ENCODE measurements at regions not wholly inside any gene's neighbourhood (a gene's known extent, or its start where the extent isn't known, plus 50 kb on each side); places are given as distances from the start of the nearest gene placed in this dataset.

- no peak for TF ChIP-seq CTCF (IDR thresholded peaks at IDR 0.05; ENCODE audit: insufficient read depth, low read depth, low read length)
- DNase-seq (ENCODE audit: low read depth), result no peak
- H3K4me3 ChIP-seq (ENCODE audit: low read depth, low read length), result no peak overlapping the region
Measured at GRCh38 chr2:126449677-126450076, 206.3 kb upstream of the GYPC start.

- DNase-seq (ENCODE audit: low read depth), result no peak
- TF ChIP-seq CTCF (IDR thresholded peaks at IDR 0.05; ENCODE audit: insufficient read depth, low read depth, low read length), result no peak
- no peak overlapping the region for H3K4me3 ChIP-seq (ENCODE audit: low read depth, low read length)
Measured at GRCh38 chr2:126463892-126464674, 191.9 kb upstream of the GYPC start.

GRCh38 chr2:126467367-126468054 lies 188.4 kb upstream of the GYPC start:
- H3K4me3 ChIP-seq (ENCODE audit: low read depth, low read length), result no peak overlapping the region
- TF ChIP-seq CTCF (IDR thresholded peaks at IDR 0.05; ENCODE audit: insufficient read depth, low read depth, low read length), result no peak
- DNase-seq (ENCODE audit: low read depth), result no peak

GRCh38 chr2:126475031-126475430 lies 180.9 kb upstream of the GYPC start:
- H3K4me3 ChIP-seq (ENCODE audit: low read depth, low read length), result no peak overlapping the region
- no peak for DNase-seq (ENCODE audit: low read depth)
- TF ChIP-seq CTCF (IDR thresholded peaks at IDR 0.05; ENCODE audit: insufficient read depth, low read depth, low read length), result no peak

- no peak for DNase-seq (ENCODE audit: low read depth)
- TF ChIP-seq CTCF (IDR thresholded peaks at IDR 0.05; ENCODE audit: insufficient read depth, low read depth, low read length), result no peak
- H3K4me3 ChIP-seq (ENCODE audit: low read depth, low read length), result no peak overlapping the region
Measured at GRCh38 chr2:126476691-126477090, 179.3 kb upstream of the GYPC start.

GRCh38 chr2:126480033-126480432 lies 175.9 kb upstream of the GYPC start:
- no peak overlapping the region for H3K4me3 ChIP-seq (ENCODE audit: low read depth, low read length)
- no peak for TF ChIP-seq CTCF (IDR thresholded peaks at IDR 0.05; ENCODE audit: insufficient read depth, low read depth, low read length)
- DNase-seq (ENCODE audit: low read depth), result no peak
